ENCODE measurements at regions not wholly inside any gene's neighbourhood (a gene's known extent, or its start where the extent isn't known, plus 50 kb on each side); places are given as distances from the start of the nearest gene placed in this dataset.

DNA sequence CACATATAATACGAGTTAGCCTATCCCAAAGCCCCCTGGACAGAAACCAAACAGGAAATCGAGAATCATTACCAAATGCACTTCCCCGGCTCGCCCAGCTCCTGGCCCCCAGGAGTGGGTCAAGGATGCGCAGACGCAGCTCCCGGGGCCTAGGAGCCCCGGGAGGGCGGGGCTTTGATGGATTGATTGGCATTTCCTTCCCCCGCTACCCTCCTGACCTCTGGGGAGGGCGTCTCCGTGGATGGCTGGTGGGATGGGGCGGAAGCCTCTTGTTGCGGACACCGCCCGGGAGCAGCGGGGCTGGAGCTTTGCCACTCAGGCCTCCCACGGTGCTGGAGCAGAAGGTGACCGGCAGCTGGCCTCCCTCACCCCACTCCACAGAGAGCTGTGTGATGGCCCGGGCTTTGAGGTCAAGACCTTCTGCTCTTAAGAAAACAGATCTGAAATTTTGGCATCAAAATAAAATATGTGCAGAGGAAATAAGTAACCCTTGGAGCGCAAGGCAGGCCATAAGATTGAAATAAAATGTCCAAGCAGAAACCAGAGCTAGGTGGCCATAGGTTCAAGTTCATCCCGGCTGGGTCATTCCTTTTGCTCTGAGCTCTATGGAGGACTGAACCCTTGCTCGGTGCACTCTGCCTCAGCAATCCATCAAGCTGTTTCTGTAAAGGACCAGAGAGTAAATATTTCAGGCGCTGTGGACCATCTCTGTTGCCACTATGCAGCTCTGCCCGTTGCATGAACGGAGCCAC, 262.3 kb downstream of the SOX9 start:
- TF ChIP-seq GATA1 (IDR thresholded peaks at IDR 0.05; ENCODE audit: low read depth, low read length) (no peak), POLR2A (IDR thresholded peaks at IDR 0.05; ENCODE audit: low read length) (no peak)
